ENCODE measurements at regions not wholly inside any gene's neighbourhood (a gene's known extent, or its start where the extent isn't known, plus 50 kb on each side); places are given as distances from the start of the nearest gene placed in this dataset.

DNA sequence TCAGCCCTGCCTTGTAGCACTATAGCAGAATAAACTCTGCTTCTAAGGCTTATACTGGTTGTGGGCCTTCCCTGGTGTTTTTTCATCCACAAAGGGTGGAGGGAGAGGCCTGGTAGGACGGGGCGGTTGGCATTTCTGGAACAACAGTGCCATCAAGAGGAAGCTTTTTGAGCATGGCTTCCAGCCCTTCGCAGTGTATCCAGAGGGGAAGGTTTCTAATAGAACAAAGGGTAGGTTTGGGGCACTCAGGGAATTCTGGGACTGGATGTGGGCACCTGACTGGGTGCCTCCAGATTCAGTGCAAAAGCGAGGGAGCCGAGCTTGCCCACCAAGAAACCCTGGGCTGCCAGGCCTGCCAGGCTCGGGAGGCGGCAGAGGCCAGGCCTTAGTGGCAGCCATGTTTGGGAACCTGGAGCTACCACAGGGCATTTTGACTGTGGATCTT is 229.6 kb upstream of the AGTR2 start:
- TF ChIP-seq, protein P1, sequence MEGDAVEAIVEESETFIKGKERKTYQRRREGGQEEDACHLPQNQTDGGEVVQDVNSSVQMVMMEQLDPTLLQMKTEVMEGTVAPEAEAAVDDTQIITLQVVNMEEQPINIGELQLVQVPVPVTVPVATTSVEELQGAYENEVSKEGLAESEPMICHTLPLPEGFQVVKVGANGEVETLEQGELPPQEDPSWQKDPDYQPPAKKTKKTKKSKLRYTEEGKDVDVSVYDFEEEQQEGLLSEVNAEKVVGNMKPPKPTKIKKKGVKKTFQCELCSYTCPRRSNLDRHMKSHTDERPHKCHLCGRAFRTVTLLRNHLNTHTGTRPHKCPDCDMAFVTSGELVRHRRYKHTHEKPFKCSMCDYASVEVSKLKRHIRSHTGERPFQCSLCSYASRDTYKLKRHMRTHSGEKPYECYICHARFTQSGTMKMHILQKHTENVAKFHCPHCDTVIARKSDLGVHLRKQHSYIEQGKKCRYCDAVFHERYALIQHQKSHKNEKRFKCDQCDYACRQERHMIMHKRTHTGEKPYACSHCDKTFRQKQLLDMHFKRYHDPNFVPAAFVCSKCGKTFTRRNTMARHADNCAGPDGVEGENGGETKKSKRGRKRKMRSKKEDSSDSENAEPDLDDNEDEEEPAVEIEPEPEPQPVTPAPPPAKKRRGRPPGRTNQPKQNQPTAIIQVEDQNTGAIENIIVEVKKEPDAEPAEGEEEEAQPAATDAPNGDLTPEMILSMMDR (conservative IDR thresholded peaks at IDR 0.05; ENCODE audit: low read depth), result no peak
- ChIA-PET CTCF (no interaction called here), POLR2A (ENCODE audit: low non-redundant PET) (no interaction called here)
- no peak overlapping the region for H3K27ac ChIP-seq
- DNase-seq (ENCODE audit: low spot score), result no peak

DNA sequence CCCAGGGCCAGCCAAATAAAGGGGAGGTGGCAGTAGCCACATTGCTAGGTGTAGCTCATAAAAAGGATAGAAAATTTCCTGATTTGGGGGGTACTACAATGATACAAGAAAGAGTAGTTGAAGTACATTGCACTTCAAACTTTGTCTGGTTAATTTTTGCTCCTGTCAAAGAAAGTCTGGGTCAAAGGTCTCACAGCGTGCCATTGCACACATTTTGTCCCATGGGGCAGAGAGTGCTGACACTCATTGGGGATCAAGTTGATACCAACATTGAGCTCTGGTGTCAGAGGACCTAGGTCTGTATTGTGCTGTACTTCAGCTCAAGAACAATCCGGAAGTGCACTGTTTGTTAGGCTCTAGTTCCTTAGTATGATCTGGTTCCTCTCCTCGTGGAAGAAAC is 229.2 kb upstream of the AGTR2 start:
- no peak for DNase-seq (ENCODE audit: low spot score)
- no peak overlapping the region for H3K27ac ChIP-seq
- TF ChIP-seq, protein P1 (conservative IDR thresholded peaks at IDR 0.05; ENCODE audit: low read depth), result no peak
- ChIA-PET CTCF (no interaction called here), POLR2A (ENCODE audit: low non-redundant PET) (no interaction called here)

DNA sequence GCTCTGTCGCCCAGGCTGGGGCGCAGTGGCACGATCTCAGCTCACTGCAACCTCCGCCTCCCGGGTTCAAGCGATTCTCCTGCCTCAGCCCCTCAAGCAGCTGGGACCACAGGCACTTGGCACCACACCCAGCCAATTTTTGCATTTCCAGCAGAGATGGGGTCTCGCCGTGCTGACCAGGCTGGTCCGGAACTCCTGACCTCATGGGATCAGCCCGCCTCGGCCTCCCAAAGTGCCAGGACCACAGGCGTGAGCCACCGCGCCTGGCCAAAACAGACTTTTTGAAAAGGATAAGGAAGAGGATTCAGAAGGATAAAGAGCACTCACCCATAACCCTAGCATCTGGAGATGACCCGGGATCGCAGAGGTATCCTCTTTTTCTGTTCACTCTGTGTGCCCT is 224.5 kb upstream of the AGTR2 start:
- TF ChIP-seq, protein P1 (conservative IDR thresholded peaks at IDR 0.05; ENCODE audit: low read depth), result no peak
- CTCF ChIA-PET, result no interaction called here
- no peak for DNase-seq (ENCODE audit: low spot score)
- H3K27ac ChIP-seq, result no peak overlapping the region
- POLR2A ChIA-PET (ENCODE audit: low non-redundant PET), result no interaction called here

DNA sequence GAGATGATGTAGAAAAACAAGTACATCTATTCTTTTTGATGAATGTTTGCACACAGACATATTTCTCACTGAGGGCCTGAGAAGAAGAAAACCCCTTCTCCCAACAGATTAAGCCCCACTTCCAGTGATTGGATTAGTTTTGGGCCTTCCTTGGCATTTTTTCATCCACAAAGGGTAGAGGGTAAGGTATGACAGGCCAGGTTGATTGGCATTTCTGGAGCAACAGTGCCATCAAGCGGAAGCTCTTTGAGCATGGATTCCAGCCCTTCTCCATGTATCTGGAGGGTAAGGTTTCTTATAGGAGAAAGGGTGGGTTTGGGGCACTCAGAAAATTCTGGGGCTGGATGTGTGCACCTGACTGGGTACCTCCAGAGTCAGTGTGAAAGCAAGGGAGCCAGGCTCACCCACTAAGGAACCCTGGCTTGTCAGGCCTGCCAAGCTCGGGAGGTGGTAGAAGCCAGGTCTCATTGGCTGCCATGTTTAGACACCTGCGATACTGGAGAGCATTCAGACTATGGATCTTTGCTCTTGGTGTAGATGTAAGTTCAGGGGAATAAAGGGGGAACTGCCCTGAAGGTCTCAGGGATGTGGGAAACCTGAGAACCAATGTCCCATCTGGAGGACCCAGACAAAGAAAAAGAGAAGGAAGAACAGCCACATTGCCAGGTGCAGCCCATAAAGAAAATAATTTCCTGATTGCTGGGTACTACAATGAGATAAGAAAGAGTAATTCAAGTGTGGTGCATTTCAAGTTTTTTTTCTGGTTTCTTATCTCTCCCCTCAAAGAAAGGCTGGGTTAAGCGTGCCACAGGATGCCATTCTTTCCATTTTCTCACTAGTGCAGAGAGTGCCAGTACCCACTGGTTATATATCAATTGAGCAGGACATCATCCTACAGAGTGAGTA is 222.3 kb upstream of the AGTR2 start:
- DNase-seq (ENCODE audit: low spot score), result no peak
- TF ChIP-seq, protein P1 (conservative IDR thresholded peaks at IDR 0.05; ENCODE audit: low read depth), result no peak
- ChIA-PET POLR2A (ENCODE audit: low non-redundant PET) (no interaction called here), CTCF (no interaction called here)
- no peak overlapping the region for H3K27ac ChIP-seq

DNA sequence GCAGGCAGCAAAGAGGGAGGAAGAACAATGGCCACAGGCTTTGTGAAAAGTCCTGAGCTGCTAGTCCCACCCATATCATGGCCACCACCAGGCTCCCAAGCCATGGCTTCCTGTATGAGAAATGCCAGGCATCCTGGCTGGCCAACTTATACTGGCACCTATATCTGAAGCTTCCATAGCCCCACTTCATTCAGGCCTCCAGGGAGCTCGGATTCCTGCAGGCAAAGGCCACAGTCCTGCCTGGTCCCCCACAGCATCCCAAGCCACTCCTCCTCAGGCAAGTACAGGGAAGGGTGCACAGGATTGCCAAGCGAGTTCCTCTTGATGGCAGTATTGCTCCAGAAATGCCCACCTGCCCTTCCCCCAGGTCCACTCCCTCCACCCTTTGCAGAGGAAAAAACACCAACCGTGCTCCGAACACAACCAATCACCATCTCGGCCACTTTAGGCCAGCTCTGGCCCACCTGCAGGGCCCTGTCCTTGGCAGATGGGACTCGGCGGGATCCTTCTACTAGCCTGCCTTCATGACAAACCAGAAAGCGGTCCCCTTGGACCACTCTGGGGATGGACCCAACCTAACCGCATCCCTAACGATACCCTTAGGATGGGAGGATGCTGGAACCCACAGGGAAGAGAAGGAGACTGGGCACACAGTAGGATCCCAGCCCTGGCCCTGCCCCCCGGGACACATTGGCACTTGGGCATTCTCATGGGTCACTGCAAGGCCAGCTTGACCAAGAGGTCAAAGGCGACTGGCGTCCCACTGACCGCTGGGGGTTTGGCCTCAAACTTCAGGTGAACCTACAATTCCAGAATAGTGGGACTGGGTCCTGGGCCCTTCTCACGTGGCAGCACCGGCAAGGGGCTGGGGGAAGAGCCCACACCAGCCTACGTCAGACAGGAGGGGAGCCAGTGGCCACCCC is 220.4 kb upstream of the AGTR2 start:
- H3K27ac ChIP-seq, result no peak overlapping the region
- no peak for DNase-seq (ENCODE audit: low spot score)
- ChIA-PET POLR2A (ENCODE audit: low non-redundant PET) (no interaction called here), CTCF (no interaction called here)
- TF ChIP-seq, protein P1 (conservative IDR thresholded peaks at IDR 0.05; ENCODE audit: low read depth), result no peak

DNA sequence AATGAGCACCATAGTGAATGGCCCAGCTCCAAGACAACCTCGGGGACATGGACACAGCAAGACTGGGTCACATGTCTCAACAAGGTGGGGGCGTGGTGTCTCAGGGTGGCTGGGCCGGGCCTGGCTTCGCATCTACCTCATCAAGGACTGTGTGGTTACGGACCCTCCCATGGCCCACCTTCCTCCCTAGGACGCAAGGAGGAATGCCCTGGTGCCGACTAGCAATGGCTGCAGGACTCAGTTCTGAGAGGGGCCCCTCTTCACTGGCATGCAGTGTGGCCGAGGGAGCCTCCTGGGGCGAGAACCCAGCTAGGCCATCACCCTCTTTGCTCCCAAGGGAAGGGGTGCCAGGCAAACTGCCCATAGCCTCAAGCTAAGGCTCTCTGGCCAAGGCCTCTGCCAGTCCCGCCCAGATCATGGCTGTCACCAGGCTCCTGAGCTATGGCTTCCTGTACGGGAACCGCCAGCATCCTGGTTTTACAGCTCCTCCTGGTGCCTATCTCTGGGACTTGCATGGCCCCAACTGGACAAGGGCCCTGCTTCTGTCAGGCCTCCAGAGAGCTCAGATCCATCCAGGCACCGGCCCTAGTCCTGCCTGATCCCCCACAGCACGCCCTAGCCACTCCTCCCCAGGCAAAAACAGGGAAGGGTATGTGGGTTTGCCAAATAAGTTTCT is 218.0 kb upstream of the AGTR2 start:
- CTCF ChIA-PET, result no interaction called here
- TF ChIP-seq, protein P1 (conservative IDR thresholded peaks at IDR 0.05; ENCODE audit: low read depth), result no peak
- POLR2A ChIA-PET (ENCODE audit: low non-redundant PET), result no interaction called here
- DNase-seq (ENCODE audit: low spot score), result no peak
- no peak overlapping the region for H3K27ac ChIP-seq
